Stimulated activated CD4-positive, alpha-beta T cell treated with anti-CD3 and anti-CD28 coated beads, TNF-alpha, amount 100 ng/mL, for 1 hour (primary cell): ENCODE measurements at regions not wholly inside any gene's neighbourhood (a gene's known extent, or its start where the extent isn't known, plus 50 kb on each side); places are given as distances from the start of the nearest gene placed in this dataset.
"Not testable (repeated sequence)": the region's sequence is repeated elsewhere in the genome, so short reads cannot be mapped to it uniquely, and the experiment has no call there.

Experiments used
- DNase-seq, 3 donors: peaks; one replicate each; pipeline ENCODE4 v3.0.0-alpha.2; 2020; ENCODE audit warnings: low read depth in 3 of 3, low spot score in 1 of 3

DNA sequence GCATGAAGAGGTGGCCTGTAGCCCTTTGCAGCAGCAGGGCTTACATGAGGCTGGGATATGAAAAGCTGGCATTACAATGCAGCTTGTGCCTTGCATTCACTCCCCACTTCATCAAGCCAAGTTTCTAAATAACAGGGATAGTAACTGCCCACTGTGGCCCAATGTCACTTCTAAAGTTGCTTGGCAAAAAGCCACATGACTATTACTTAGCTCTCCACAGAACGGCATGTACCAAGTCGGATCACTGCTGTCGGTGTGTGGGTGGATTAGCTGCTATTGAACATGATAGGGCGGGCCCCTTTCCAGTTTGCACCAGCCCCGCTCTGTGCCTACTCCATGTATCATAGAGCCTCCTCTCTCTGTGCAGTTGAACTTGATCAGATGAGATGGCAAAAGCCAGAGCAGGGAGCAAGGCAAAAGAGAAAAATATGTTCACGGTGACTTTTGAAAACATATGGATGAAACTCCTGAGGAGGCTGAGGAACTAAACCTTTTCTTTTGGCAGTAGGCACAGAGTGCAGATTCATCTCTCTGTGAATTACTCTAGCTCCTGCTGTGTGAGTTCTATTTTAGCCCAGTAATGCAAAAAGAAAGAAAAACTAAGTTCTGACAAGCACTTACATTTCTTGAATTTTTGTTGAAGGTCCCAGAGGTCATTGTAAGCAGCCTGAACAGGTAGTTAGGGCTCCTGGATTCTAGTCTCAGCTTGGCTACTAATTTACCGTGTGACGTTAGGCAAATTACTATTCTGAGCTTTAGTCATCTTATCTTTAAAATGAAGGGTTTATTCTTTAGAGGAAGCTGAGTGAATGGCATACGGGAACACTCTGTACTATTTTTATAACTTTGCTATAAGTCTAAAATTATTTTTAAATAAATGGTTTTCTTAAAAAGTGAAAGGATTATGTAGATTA lies 125.6 kb upstream of the NBPF9 start:
- DNase-seq: not testable (repeated sequence)

- not testable (repeated sequence) for DNase-seq
Measured at GRCh38 chr1:149229813-149230212, 126.5 kb upstream of the NBPF9 start.

- DNase-seq: not testable (repeated sequence)
Measured at GRCh38 chr1:149234926-149235914, 131.9 kb upstream of the NBPF9 start.

DNA sequence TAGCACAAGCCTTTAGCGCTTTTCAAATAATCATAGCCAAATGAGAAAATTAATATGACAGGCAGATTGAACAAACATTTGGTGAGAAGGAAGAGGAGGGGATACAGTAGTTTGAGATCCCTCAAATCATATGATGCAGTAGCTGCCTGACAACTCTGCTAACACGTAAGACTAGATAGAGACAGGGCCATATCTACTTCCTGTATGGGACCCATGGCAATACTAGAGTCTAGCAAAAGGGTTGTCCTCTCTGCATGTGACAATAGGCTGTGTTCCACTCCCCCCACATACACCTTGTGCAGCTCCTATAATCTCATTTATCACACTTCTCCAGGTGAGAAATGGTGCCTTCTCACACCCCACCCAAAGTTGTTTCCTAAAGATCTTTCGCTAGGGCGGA lies 134.2 kb upstream of the NBPF9 start:
- not testable (repeated sequence) for DNase-seq

GRCh38 chr1:149239897-149240508 lies 136.7 kb upstream of the NBPF9 start:
- DNase-seq: not testable (repeated sequence)

GRCh38 chr1:149240530-149240929 lies 137.2 kb upstream of the NBPF9 start:
- DNase-seq: not testable (repeated sequence)

GRCh38 chr1:149241272-149241671 lies 137.9 kb upstream of the NBPF9 start:
- DNase-seq: not testable (repeated sequence)

GRCh38 chr1:149243572-149243971 lies 140.2 kb upstream of the NBPF9 start:
- not testable (repeated sequence) for DNase-seq

GRCh38 chr1:149244621-149245020 lies 141.3 kb upstream of the NBPF9 start:
- not testable (repeated sequence) for DNase-seq

GRCh38 chr1:149246212-149246611 lies 142.9 kb upstream of the NBPF9 start:
- not testable (repeated sequence) for DNase-seq

DNA sequence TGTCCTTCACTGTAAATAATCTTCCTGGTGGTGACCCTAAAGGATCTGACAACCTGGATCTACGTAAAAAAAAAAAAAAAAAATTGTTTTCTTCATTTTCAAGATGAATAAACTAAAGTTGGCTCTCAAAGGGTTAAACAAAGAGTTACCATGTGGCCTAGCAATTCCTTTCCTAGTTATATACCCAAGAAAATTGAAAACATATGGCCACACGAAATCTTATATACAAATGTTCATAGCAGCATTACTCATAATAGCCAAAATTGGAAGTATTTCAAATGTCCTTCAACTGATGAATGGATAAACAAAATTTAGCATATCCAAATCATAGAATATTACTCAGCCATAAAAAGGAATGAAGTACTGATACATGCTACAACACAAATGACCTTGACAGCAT lies 145.3 kb upstream of the NBPF9 start:
- DNase-seq: not testable (repeated sequence)

- not testable (repeated sequence) for DNase-seq
Measured at GRCh38 chr1:149249850-149250467, 146.6 kb upstream of the NBPF9 start.

DNA sequence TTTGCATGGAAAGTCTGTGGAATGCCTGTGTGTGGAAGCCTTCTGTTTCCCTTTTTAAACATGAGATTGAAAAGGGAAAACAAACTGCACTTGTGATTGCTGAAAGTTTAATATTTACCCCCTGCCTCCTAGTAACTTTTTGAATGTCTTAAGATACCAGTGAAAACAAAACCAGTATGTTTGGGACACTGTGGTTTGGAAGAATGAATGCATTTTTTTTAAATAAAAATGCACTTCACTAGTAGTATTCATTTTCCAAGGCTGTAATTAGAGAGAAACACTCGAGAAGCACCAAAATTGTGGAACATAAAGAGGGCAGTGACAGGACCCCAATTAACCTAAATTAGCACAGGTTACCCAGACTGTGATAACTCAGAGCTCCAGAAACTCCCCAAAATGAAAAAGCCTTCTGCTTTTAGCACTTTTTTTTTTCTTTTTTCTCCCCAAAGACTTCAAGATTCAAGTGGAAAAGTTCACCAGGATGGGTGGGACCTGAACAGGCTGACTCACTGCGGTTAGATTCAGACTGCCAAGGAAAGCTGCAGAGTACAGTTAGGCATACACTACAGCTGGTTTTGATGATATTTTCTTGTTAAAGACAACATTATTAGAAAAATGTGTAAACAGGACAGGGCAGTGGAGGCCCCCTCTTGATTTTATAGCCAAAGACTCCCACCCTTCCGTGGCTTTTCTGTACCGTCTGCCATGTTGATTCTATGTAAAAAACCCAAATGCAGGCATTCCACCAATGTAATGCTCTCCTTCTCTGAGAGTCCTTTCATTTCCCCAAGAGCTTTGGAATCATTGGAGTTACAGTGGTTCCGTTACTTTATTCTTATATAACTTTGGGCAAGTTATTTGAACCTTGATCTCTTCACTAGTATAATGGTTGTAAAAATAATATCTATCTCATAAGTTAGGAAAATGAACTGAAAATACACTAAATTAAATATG lies 151.8 kb upstream of the NBPF9 start:
- not testable (repeated sequence) for DNase-seq

- DNase-seq: not testable (repeated sequence)
Measured at GRCh38 chr1:149260284-149260683, 156.9 kb upstream of the NBPF9 start.

GRCh38 chr1:149260736-149261340 lies 157.5 kb upstream of the NBPF9 start:
- DNase-seq: not testable (repeated sequence)

GRCh38 chr1:149267287-149267686 lies 163.9 kb upstream of the NBPF9 start:
- not testable (repeated sequence) for DNase-seq

- not testable (repeated sequence) for DNase-seq
Measured at GRCh38 chr1:149269001-149269702, 165.8 kb upstream of the NBPF9 start.

GRCh38 chr1:149269833-149270232 lies 166.5 kb upstream of the NBPF9 start:
- not testable (repeated sequence) for DNase-seq
